ENCODE measurements at regions not wholly inside any gene's neighbourhood (a gene's known extent, or its start where the extent isn't known, plus 50 kb on each side); places are given as distances from the start of the nearest gene placed in this dataset.

DNA sequence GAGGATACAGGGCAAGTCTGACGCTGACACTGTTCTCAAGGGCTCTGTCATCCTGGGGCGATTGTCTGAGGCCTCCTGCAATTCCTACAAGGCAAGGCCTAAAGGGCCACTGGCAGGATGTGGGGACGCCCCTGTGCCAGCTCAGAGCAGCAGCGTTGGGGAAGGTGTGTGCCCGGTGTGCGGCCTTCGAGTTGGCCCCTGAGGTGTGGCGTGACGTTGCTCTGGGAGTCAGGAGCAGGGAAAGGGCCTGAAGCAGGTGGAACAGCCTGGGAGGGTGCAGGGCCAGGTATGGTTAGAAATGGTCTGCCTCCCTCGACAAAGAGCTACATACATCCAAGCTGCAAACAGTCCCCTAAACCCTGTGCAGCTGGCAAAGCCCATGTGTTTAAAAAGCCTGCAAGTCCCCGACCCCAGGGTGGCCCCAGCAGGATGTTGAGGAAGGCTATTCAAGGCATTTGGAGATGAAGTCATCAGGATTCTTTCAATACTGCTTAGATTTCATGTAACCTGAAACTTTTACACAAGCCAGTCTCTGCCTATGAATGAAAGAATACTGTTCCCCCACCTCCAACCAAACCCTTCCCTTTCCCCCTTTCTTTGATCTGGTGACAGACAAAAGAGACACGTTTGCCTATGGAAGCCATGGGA, 142.5 kb upstream of the TNS3 start:
- no peak for DNase-seq

DNA sequence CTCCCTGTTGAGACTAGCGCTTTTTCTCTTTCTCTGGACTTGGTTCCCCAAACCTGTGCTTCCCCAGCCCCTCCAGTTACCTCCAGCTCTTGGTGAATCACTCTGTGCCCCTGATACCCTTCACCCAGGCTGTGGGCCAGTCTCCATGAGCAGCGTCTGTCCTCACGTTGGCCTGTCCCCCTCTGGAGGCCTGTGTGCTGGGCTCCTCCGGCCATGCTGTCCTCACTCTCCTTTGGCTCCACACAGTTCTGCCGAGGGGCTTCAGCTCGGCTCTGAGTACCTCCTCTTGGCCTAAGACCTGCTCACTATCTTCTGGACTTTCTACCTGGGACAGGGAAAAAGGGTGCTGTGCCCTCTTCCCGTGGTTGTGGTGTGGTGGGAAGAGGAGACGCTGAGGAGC, 140.2 kb upstream of the TNS3 start:
- DNase-seq: no peak

DNA sequence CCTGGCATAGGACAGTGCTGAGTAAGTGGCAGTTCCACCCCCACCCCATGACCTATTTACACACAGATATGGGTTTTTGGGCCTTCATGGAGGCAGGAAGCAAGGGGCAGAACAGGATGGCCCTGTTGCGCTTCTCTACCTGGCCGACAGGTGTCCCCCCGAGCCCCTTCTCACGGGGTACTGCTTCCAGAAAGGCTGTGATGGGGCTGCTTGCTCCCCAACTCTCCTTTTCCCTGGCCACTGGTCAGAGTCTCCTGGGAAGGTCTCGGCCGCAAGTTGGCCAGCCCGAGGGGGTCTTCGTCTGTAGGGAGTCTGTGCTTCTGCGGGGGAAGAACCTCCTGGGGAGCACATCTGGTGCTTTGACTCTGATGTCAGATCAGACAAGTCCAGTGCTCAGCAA, 139.8 kb upstream of the TNS3 start:
- DNase-seq: no peak

DNA sequence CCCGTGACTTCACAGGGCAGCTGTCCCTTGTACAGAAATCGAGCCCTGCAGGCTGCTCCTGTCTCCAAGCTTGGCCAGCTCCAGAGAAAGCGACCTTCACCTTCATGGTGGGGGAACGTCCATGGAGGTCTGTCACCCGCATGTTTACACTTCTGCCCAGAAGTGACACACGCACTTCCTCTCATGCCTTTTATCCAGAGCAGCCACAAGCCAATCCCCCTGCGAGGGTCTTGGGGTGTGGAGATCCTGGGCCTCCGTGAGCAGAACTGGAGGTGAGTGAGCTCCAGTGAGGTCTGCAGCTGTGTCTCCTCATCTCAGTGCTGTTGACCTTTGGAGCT, 139.0 kb upstream of the TNS3 start:
- DNase-seq: no peak

DNA sequence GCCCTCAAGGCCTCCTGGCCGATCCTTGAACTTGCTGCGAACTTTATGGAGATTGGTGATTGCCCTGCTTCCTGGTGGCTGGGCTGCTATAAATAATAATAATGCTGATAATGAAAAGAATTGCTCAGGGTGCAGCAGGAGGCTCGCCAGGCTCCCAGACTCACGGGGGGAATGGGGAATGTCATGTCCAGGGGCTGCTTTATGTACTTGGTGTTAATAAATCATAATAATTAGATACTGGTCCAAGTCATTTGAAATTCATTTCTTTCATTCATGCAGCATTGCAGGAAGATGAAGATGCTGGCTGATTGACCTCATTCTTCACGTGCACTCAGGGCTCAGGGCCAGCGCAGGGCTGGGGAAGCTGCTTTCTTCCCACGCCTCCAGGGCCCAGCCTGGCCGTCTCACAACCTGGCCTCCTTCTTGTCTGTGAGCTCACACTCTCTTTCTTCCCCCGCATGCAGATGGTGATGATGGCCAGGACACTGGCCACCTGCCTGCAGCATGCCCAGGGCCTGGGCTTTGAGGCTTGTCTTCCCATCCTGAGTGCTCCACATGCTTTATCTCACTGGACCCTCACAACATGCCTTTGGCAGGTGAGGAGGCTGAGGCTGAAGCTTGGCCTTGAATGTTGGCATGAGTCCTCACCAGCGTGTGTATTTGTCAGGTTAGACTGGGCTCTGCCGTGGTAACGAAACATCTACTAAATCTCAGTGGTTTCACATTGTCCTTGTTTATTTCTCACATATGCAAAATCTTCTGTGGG, 138.4 kb upstream of the TNS3 start:
- no peak for DNase-seq

GRCh38 chr7:47719675-47720074, 137.8 kb upstream of the TNS3 start:
- DNase-seq: no peak

DNA sequence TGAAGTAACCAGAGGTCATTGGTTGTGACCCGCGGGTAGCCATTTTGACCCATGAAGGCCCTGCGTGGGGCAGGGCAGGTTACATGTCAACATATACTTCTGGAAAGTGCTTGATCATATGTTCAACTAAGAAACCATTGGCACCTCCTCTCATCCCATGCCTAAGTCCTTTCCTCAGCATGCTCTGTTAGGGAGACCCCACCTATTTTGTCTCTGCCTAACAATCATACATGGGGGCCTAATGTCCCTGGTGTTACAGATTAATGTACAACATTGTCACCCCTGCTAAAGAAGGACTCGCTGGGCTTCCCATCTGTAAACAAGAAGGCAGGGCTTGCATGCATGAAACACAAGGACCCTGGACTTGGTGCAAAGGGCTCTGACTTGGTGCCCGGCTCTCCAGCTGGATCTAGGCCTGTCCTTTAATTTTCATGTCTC, 133.7 kb upstream of the TNS3 start:
- DNase-seq: no peak

DNA sequence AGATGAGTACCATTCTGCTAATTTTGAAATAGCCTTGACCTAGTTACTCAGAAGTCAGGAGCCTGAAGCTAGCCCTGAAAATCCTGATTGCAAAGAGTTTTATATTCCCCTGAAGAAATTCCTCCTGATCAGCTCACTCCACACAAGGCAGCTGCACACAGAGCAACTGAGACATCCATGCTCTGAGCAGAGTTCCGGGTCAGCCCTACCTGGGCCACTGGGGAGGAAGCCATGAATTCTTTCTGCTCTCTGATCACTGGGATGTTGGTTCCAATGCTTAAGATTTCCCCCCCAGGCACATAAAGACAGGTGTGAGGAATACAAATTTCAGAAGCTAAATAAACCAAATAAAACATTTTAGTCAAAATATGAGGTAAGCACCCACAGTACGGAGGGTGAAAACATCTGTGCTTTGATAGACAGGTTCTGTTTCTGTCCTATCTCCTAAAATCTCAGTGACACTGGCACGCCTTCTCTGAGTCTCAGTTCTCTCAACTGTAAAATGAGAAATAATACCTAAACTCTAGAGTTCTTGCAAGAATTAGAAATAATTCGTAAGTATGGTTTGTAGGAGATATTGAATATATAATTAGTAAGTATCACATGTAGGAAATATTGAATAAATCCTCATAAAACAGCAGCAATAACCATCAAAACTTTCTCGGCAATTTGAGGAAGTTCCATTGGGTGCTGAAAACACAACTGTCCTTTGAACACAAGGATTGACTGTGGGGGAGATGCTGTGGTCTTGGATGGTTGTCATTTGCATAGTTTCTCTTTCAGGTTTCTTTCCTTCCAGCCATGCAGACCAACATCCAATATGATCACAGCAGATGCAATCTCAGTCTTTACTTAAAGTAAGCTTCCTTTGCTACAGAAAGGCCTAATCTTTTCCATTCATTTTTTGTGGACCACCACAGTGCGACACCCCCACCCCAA, 133.0 kb upstream of the TNS3 start:
- no peak for DNase-seq

GRCh38 chr7:47713595-47713994, 131.7 kb upstream of the TNS3 start:
- DNase-seq: no peak

DNA sequence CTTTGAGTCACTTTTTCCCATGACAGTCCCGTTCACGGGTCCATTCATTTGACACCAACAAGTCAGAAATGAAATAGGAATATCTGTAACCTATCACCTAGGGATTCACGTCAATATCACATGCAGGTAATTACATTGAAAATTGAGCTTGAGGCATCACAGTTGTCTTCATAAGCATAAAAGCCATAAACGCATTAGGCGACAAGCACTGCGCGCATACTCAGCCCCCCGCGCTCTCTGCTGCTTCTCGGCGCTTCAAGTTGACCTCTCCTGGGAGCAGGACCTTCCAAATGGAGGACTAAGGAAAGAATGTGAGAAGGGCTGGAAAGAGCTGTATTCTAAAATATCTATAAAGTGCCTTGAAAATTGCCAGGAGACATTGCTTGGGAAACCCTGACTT, 130.5 kb upstream of the TNS3 start:
- no peak for DNase-seq

GRCh38 chr7:47711776-47712175, 129.9 kb upstream of the TNS3 start:
- DNase-seq: no peak

DNA sequence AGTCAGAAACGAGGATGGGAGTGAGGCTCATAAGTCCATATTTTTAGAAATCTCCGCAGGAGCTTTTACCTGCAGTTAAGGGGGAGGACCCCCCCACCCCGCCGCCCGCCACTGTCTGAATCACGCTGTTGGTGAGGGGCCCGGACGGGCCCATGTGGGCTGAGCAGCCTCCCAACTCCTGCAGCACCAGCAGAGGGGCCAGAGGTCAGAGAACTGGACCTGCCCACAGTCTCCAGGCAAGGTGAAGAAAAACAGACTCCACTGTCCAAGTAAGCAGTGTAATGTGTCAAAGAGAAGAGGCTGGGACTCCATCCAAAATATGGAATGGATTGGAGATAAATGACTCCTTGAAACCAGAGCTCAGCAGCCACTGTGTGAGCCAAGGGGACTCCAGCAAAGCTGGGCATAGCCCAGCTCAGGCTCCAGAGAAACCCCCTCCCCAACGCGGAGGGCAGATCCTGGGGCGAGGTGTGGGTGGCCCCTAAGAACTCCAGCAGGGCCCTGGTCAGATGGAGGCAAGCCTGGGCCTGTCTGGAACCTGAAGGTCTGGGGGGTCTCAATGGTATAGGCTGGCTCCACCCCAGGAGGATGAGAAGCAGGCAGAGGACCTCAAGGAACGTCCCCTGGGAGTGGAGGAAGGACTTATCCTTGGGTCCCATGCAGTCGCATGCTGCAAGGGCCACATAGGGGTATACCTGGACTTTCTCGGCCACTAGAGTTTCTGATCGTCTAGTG, 128.5 kb upstream of the TNS3 start:
- no peak for DNase-seq

GRCh38 chr7:47709451-47709850, 127.5 kb upstream of the TNS3 start:
- DNase-seq: no peak

DNA sequence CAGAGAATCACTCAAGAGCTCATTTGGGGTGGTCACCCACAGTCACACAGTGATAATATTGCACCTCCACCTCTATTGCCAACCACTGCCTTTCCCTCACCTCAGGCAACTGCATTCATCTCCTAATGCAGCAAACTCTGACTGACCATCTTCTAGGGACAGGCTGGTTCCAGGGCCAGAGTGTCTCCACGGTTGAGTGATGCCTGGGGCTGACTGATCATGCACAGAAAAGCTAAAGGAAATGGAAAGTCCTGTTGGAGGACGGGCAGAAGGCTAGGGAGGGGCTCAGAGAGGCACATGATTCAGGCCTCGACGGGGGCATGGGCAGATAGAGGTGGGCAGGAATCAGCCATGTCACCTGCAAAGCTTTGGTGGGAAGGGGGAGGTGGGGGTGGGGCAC, 127.1 kb upstream of the TNS3 start:
- no peak for DNase-seq

DNA sequence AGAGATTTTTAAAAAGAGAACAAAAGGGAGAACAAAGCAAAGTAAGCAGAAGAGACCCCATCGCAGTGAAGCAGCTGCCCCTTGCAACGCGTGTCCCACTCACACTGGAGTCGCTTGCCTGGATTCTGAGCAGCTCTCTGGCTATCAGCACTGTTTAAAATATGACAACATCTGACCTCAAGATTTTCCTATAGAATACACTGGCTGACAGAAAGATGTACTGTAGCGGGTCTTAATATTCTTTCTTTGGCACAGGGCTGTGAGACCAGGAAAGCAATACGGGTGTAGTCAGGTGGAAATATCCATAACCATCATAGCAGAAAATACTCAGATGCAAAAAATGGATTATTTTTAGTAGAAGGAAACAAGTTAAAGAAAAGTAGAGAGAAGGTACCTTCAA, 125.7 kb upstream of the TNS3 start:
- DNase-seq: no peak

- no peak for DNase-seq
Measured at GRCh38 chr7:47704936-47705335, 123.0 kb upstream of the TNS3 start.

GRCh38 chr7:47702080-47702479, 120.2 kb upstream of the TNS3 start:
- DNase-seq: no peak

DNA sequence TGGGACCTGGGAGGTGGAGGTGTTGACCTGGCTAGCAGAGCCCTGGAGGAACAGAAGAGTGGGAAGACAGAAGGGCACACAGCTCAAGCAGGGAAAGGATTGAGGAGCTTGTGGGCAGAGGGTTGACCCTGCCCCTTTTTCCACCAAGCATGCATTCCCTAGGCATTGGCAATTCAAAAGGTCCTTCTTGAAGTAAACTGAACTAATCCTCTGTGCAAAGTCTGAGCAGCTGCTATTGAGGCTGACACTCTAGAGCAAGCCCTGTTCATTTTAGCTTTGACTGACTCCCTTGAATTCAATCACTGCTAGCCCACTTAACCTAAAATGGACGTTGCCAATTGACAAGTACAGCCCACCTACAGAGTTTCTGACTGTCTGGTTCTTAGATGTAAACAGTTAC, 116.5 kb upstream of the TNS3 start:
- no peak for DNase-seq

DNA sequence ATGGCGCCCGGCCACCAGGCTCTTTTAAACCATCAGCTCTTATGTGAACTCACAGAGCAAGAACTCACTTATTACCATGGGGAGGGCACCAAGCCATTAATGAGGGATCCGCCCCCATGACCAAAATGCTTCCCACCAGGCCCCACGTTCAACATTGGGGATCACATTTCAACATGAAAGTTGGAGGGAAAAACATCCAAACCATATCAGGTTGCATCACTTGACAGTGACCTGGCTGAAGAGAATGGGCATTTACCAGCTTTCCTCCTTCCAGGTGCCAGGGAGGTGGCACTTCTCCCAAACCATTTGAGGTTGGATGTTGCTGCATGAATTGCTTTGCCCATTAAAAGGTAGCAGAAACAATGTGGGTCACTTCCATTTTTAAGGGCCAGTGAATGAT, 115.6 kb upstream of the TNS3 start:
- no peak for DNase-seq

- no peak for DNase-seq
Measured at GRCh38 chr7:47696152-47696710, 114.3 kb upstream of the TNS3 start.

- DNase-seq: no peak
Measured at GRCh38 chr7:47693216-47693615, 111.3 kb upstream of the TNS3 start.

DNA sequence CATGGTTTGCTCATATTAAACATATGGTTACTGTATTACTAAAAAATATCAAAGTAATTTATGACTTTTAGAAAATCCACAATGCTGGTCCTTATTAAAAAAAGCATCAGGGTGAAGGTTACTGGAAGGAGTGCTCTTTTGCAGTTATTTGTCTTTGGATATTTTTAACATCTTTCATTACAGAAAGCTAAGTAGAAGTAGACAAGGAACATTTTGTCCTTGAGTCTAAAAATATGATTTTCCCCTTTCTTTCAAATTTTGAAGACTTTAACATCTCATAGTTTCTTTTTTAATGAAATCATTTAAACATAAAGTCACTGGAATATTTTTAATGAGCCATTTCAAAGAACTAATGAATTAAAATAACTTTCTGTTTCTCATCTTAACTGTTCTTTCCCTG, 110.1 kb upstream of the TNS3 start:
- DNase-seq: no peak
